ENCODE measurements at regions not wholly inside any gene's neighbourhood (a gene's known extent, or its start where the extent isn't known, plus 50 kb on each side); places are given as distances from the start of the nearest gene placed in this dataset.
A peak's percentile ranks its signal among the peaks of the same experiment; 100 is the strongest.

- Histone ChIP-seq H2AFZ (ENCODE audit: low read depth, low read length, poor library complexity, severe bottlenecking) (no peak overlapping the region), H3K27me3 (ENCODE audit: insufficient read depth, low read length) (peaks cover 22% of the 10 kb centered on the region), H3K79me2 (ENCODE audit: insufficient read depth, low read length) (no peaks in the 10 kb centered on the region), H3K36me3 (ENCODE audit: control insufficient read depth in 1 of 2, insufficient read depth in 2 of 2, low read length in 2 of 2) (no peaks in the 10 kb centered on the region), H3K4me2 (ENCODE audit: low read length) (no peak overlapping the region), H3K4me3 (replicated peaks in 1 of 2; ENCODE audit: low read depth in 1 of 2, low read length in 2 of 2) (no peak overlapping the region), H3K4me1 (ENCODE audit: control insufficient read depth in 1 of 2, insufficient read depth in 2 of 2, low read length in 2 of 2) (no peaks in the 10 kb centered on the region), H3K27ac (ENCODE audit: low read depth, low read length) (no peak overlapping the region), H3K9me3 (ENCODE audit: control insufficient read depth in 1 of 2, insufficient read depth in 1 of 2, low read depth in 1 of 2, low read length in 2 of 2) (no peaks in the 10 kb centered on the region), H3K9me2 (ENCODE audit: insufficient read depth) (no peaks in the 10 kb centered on the region), H3K9ac (ENCODE audit: low read length) (no peak overlapping the region), H4K20me1 (ENCODE audit: insufficient read depth) (no peaks in the 10 kb centered on the region)
- CTCF ChIA-PET = interaction anchor here (1.0 kb wide), 1 partner anchor 565 kb away, joined by 3 read pairs; no protein-coding TSS in a partner anchor
- no TSS peak for BruUV-seq (replicated peaks)
- intact Hi-C loops (cut with micrococcal nuclease) = no loop called here
- no peak for ATAC-seq
- no peak for DNase-seq (ENCODE audit: low read depth, low spot score)
- TF ChIP-seq CBX3 (IDR thresholded peaks at IDR 0.05; ENCODE audit: low read depth) = no peak
- TF ChIP-seq RAD21 (IDR thresholded peaks at IDR 0.05; ENCODE audit: low read depth) = no peak
- no peak for TF ChIP-seq CTCF (IDR thresholded peaks at IDR 0.05 in 2 of 3, conservative IDR thresholded peaks at IDR 0.05 in 1 of 3; ENCODE audit: borderline replicate concordance in 1 of 3, insufficient read depth in 1 of 3, low read depth in 2 of 3, low read length in 2 of 3)
- no peak for TF ChIP-seq ELF1 (IDR thresholded peaks at IDR 0.05; ENCODE audit: borderline replicate concordance, low read depth)
- TF ChIP-seq CEBPB (IDR thresholded peaks at IDR 0.05; ENCODE audit: low read depth) = no peak
- RAD21 ChIA-PET (ENCODE audit: low non-redundant PET in 1 of 2, low total read pairs in 2 of 2, uncharacterized antibody in 2 of 2, unreplicated experiment in 2 of 2) = no interaction called here
- POLR2A ChIA-PET = no interaction called here
These were observed 81.5 kb upstream of the SHISA2 start for GRCh38 chr13:26133286-26133685.

- CTCF ChIA-PET = interaction anchor here (1.3 kb wide), 1 partner anchor 566 kb away, joined by 3 read pairs; no protein-coding TSS in a partner anchor
- no TSS peak for BruUV-seq (replicated peaks)
- Histone ChIP-seq H3K79me2 (ENCODE audit: insufficient read depth, low read length) (no peaks in the 10 kb centered on the region), H3K4me3 (replicated peaks in 1 of 2; ENCODE audit: low read depth in 1 of 2, low read length in 2 of 2) (no peak overlapping the region), H3K27me3 (ENCODE audit: insufficient read depth, low read length) (peaks cover 17% of the 10 kb centered on the region), H3K9ac (ENCODE audit: low read length) (no peak overlapping the region), H3K27ac (ENCODE audit: low read depth, low read length) (no peak overlapping the region), H3K4me1 (ENCODE audit: control insufficient read depth in 1 of 2, insufficient read depth in 2 of 2, low read length in 2 of 2) (no peaks in the 10 kb centered on the region), H2AFZ (ENCODE audit: low read depth, low read length, poor library complexity, severe bottlenecking) (no peak overlapping the region), H3K9me3 (ENCODE audit: control insufficient read depth in 1 of 2, insufficient read depth in 1 of 2, low read depth in 1 of 2, low read length in 2 of 2) (no peaks in the 10 kb centered on the region), H3K4me2 (ENCODE audit: low read length) (no peak overlapping the region), H3K9me2 (ENCODE audit: insufficient read depth) (no peaks in the 10 kb centered on the region), H4K20me1 (ENCODE audit: insufficient read depth) (no peaks in the 10 kb centered on the region), H3K36me3 (ENCODE audit: control insufficient read depth in 1 of 2, insufficient read depth in 2 of 2, low read length in 2 of 2) (no peaks in the 10 kb centered on the region)
- POLR2A ChIA-PET = no interaction called here
- TF ChIP-seq MAX (IDR thresholded peaks at IDR 0.05) = no peak
- no peak for TF ChIP-seq FOSL1 (IDR thresholded peaks at IDR 0.05; ENCODE audit: low read depth)
- TF ChIP-seq EZH2phosphoT487 (IDR thresholded peaks at IDR 0.05; ENCODE audit: borderline replicate concordance) = no peak
- no peak for TF ChIP-seq POLR2AphosphoS5 (IDR thresholded peaks at IDR 0.05; ENCODE audit: low read depth, low read length)
- peak; percentile 28; the same call in 1 of the 2 replicates for TF ChIP-seq RAD21 (IDR thresholded peaks at IDR 0.05; ENCODE audit: low read depth)
- TF ChIP-seq EGR1 (IDR thresholded peaks at IDR 0.05; ENCODE audit: low read depth) = no peak
- no peak for TF ChIP-seq SRF (IDR thresholded peaks at IDR 0.05; ENCODE audit: low read depth)
- TF ChIP-seq CTCF (IDR thresholded peaks at IDR 0.05 in 2 of 3, conservative IDR thresholded peaks at IDR 0.05 in 1 of 3; ENCODE audit: borderline replicate concordance in 1 of 3, insufficient read depth in 1 of 3, low read depth in 2 of 3, low read length in 2 of 3) = peak; percentile 11 to 48 (median 25); a peak in 3 of 6 replicates
- TF ChIP-seq JUND (IDR thresholded peaks at IDR 0.05) = no peak
- RAD21 ChIA-PET (ENCODE audit: low non-redundant PET in 1 of 2, low total read pairs in 2 of 2, uncharacterized antibody in 2 of 2, unreplicated experiment in 2 of 2) = no interaction called here
- intact Hi-C loops (cut with micrococcal nuclease) = no loop called here
- ATAC-seq (no peak), DNase-seq (ENCODE audit: low read depth, low spot score) (no peak)
These were observed 80.9 kb upstream of the SHISA2 start for GRCh38 chr13:26132756-26133155.
